Heart left ventricle (tissue), 16 donors: ENCODE measurements at regions not wholly inside any gene's neighbourhood (a gene's known extent, or its start where the extent isn't known, plus 50 kb on each side); places are given as distances from the start of the nearest gene placed in this dataset.

Source experiments
- ATAC-seq, 4 donors: fragments of 200-7000 bp; cut with Tn5 transposase; one replicate each; pipeline ENCODE4 v1.9.1; 2020 to 2022; ENCODE audit warnings: moderate library complexity in 4 of 4, mild to moderate bottlenecking in 3 of 4, moderate number of reproducible peaks in 1 of 4
- DNase-seq, 5 donors: peaks; one replicate each; pipeline ENCODE4 v3.0.0-alpha.2; 2020
- H3K27ac ChIP-seq, 12 donors: fragments of 200-600 bp; sonication (generic) in 4 of 12; one replicate each; pipeline versions ENCODE4 v1.5.0 to v1.8.0; 2016 to 2022; ENCODE audit warnings: mild to moderate bottlenecking in 2 of 12
- H3K27me3 ChIP-seq, 9 donors: fragments of 200-600 bp; sonication (generic) in 2 of 9; one replicate each; pipeline versions ENCODE4 v1.5.1 to v1.8.0; 2016 to 2022; ENCODE audit warnings: mild to moderate bottlenecking in 3 of 9
- H3K36me3 ChIP-seq, 9 donors: fragments of 200-600 bp; sonication (generic) in 2 of 9; one replicate each; pipeline versions ENCODE4 v1.5.0 to v1.8.0; 2018 to 2022; ENCODE audit warnings: mild to moderate bottlenecking in 2 of 9
- H3K4me1 ChIP-seq, 12 donors: fragments of 200-600 bp; sonication (generic) in 4 of 12; one replicate each; pipeline versions ENCODE4 v1.5.0 to v1.8.0; 2016 to 2022; ENCODE audit warnings: mild to moderate bottlenecking in 3 of 12
- H3K4me3 ChIP-seq, 12 donors: fragments of 200-600 bp; sonication (generic) in 4 of 12; one replicate each; pipeline versions ENCODE4 v1.5.0 to v1.8.0; 2017 to 2022; ENCODE audit warnings: mild to moderate bottlenecking in 9 of 12, moderate library complexity in 4 of 12
- H3K9me3 ChIP-seq, 12 donors: fragments of 200-600 bp; sonication (generic) in 4 of 12; one replicate each; pipeline versions ENCODE4 v1.5.0 to v1.8.0; 2016 to 2022; ENCODE audit warnings: mild to moderate bottlenecking in 1 of 12
- POLR2A ChIP-seq, 2 donors: fragments of 450-650 bp; IDR thresholded peaks; one replicate each; pipeline ENCODE4 v1.6.1; 2017; ENCODE audit warnings: antibody characterized with exemption in 2 of 2, mild to moderate bottlenecking in 2 of 2, moderate library complexity in 2 of 2
- WGBS, 4 donors: extraction: QIAGEN DNeasy Blood & Tissue Kit in 2 of 4; methylation state at CpG; one replicate each; pipeline versions ENCODE4 v1.1.5 to v1.1.7; 2013 to 2018; 5-methylcytosine and 5-hydroxymethylcytosine counted together
- intact Hi-C, 10 donors: fragments of 100-400 bp; cut with DNase I; formaldehyde crosslinking; loops; one replicate each; pipeline versions ENCODE4 v1.11.1 to v1.14.2; 2022
- TF ChIP-seq, protein P1 (sequence below), 12 donors: fragments of 200-600 bp; sonication (generic) in 4 of 12; IDR thresholded peaks; one replicate each; pipeline versions ENCODE4 v1.5.0 to v1.8.0; 2018 to 2022; ENCODE audit warnings: antibody characterized with exemption in 12 of 12, mild to moderate bottlenecking in 5 of 12
- donor health status: ischemic (EF 13 %, LVEDD 7.1; RV severe dilation, severe dysfunction).
- donor health status: healthy with polysubstance abuse.
- donor health status: DM: no; HTN: yes; CAD: no.
- donor health status: DM: no; HTN: no; CAD: no.
- donor health status: ischemic (EF 25% LVEDD 6.9; RV normal size, moderate dysfunction).
- donor health status: ischemic (EF 25% LVEDD 5.7; RV mildly dilated, moderate dysfunction).
- donor health status: healthy.
- donor health status: DM: yes; HTN: yes; CAD: no.
- donor health status: ischemic (EF 35%, LVEDD 5.7; RV mildly dilated, moderate dysfunction).
- donor health status: nonischemic (EF 11% LVEDD 7.7; RV severe dilation, severe dysfunction).
- donor health status: DM: yes; HTN: yes; CAD: no.
- donor health status: PGD.
- donor health status: ischemic (EF 29% LVEDD 5.4; RV normal size, mild dysfunction).
- donor health status: nonischemic (EF 23%, LVEDD 6.1; RV moderate dilation, normal function).

DNA sequence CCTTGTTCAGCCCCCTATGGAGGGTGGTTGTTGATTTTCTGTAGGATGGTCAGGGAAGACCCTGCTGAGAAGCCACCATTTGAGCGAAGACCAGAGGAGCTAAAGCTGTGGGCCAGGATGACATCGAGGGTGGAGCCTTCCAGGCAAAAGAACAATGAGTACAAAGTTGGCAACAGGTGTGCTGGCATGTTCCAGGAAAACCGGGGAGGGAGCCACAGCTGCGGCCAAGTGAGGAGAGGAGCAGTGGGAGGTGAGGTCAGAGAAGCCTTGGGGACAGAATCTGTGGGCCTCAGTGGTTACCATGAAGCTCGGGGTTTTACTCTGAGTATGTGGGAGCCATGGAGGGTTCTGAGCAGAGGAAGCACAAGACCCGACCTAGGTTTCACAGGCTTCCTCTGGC is 75.6 kb upstream of the ZNF479 start:
- Histone ChIP-seq H3K36me3 (no peaks in the 10 kb centered on the region), H3K4me3 (no peak overlapping the region), H3K4me1 (no peaks in the 10 kb centered on the region), H3K27ac (no peak overlapping the region), H3K27me3 (no peaks in the 10 kb centered on the region), H3K9me3 (peaks cover 0 to 21% (median 3%) of the 10 kb centered on the region in 12 donors)
- 55 to 60% (median 59%) methylated on average over 6 of the region's 6 CpGs for WGBS, 4 donors
- intact Hi-C loops = no loop called here
- DNase-seq (no peak), ATAC-seq (no peak)
- TF ChIP-seq POLR2A (IDR thresholded peaks at IDR 0.05) = no peak
- TF ChIP-seq, protein P1, sequence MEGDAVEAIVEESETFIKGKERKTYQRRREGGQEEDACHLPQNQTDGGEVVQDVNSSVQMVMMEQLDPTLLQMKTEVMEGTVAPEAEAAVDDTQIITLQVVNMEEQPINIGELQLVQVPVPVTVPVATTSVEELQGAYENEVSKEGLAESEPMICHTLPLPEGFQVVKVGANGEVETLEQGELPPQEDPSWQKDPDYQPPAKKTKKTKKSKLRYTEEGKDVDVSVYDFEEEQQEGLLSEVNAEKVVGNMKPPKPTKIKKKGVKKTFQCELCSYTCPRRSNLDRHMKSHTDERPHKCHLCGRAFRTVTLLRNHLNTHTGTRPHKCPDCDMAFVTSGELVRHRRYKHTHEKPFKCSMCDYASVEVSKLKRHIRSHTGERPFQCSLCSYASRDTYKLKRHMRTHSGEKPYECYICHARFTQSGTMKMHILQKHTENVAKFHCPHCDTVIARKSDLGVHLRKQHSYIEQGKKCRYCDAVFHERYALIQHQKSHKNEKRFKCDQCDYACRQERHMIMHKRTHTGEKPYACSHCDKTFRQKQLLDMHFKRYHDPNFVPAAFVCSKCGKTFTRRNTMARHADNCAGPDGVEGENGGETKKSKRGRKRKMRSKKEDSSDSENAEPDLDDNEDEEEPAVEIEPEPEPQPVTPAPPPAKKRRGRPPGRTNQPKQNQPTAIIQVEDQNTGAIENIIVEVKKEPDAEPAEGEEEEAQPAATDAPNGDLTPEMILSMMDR (IDR thresholded peaks at IDR 0.05) = no peak

DNA sequence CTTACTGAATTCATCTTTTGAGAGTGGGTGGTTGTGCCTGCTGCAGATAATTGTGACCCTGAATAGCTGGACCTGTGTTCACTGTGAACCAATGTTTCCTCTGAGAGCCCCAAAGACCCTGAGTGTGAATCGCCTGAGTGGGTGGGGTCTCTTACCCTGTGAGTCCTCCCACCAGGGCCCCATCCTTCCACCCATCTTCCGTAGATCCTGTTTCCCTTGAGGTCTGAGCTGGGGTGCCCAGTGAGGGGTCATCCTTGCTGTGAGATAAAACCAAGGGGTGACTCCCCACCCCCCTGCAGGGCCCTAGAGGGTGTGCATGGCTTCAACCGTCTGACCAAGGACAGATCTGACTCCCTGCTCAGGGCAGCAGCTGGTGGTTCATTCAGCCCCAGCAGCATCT is 78.0 kb upstream of the ZNF479 start:
- peaks cover 0 to 14% (median 0%) of the 10 kb centered on the region in 12 donors for H3K9me3 ChIP-seq
- intact Hi-C loops = no loop called here
- ATAC-seq = no peak
- H3K36me3 ChIP-seq = no peaks in the 10 kb centered on the region
- H3K4me1 ChIP-seq = no peaks in the 10 kb centered on the region
- DNase-seq = no peak
- no peaks in the 10 kb centered on the region for H3K27me3 ChIP-seq
- 67 to 75% (median 73%) methylated on average over 3 of the region's 3 CpGs for WGBS, 4 donors
- no peak overlapping the region for H3K27ac ChIP-seq
- TF ChIP-seq POLR2A (IDR thresholded peaks at IDR 0.05) = no peak
- TF ChIP-seq, protein P1 (IDR thresholded peaks at IDR 0.05) = no peak
- H3K4me3 ChIP-seq = no peak overlapping the region

DNA sequence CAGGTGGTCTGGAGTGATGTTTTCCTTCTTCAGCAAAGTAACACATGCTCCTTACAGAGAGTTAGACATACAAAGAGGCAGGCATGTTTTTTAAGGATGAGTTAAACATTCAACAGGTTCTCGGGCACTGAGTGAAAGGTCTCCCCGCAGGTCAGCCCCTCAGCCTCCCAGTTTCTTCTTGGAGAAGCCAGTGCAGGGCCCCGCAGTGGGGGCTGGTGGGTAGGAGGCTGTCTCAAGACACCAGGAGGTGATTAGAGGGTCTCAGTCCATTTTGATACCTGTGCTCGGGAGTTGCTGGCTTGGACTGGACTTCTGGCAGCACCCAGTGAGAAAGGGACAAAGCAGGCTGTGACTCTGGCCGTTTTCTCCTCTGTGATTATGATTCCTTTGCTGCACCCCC is 78.6 kb upstream of the ZNF479 start:
- Histone ChIP-seq H3K36me3 (no peaks in the 10 kb centered on the region), H3K27me3 (no peaks in the 10 kb centered on the region), H3K4me3 (no peak overlapping the region), H3K4me1 (no peaks in the 10 kb centered on the region), H3K9me3 (peaks cover 0 to 14% (median 0%) of the 10 kb centered on the region in 12 donors), H3K27ac (no peak overlapping the region)
- DNase-seq (no peak), ATAC-seq (no peak)
- TF ChIP-seq POLR2A (IDR thresholded peaks at IDR 0.05) = no peak
- TF ChIP-seq, protein P1 (IDR thresholded peaks at IDR 0.05) = no peak
- intact Hi-C loops = no loop called here
- 42 to 54% (median 50%) methylated on average over 4 to 5 of the region's 5 CpGs for WGBS, 4 donors

DNA sequence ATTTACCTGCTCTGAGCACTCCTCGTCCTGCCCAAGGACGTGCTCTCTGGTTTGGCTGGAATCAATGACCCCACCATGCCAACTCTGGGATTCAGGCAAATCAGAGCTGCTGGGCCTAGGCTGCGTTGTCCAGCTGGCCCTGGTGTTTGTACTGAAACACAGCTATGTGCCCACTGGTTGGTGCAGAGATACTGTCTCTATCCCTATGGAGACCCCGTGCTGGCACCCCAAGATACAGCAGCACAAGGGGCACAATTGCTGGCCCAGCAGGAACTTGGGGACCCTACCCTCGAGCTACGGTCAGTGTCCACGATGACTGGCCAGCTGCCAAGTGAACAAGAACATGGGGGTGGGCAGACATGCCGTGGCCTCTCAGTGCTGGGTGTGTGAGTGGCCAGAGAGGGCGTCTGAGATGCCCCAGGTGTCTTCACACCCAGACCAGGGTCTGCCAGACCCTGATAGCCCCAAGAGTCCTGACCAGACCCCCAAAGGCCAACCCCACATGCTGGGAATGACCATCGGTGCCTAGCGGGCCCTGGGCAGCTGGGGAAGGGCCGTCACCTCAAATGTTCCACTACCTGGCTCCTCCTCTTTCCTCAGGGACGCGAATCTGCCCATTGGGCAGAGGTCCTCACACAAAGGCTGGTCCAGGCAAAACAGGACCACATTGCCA is 79.3 kb upstream of the ZNF479 start:
- no peaks in the 10 kb centered on the region for H3K36me3 ChIP-seq
- no peak for DNase-seq
- ATAC-seq = no peak
- no peaks in the 10 kb centered on the region for H3K27me3 ChIP-seq
- no peak overlapping the region for H3K4me3 ChIP-seq
- intact Hi-C loops = no loop called here
- no peaks in the 10 kb centered on the region for H3K4me1 ChIP-seq
- peaks cover 0 to 14% (median 0%) of the 10 kb centered on the region in 12 donors for H3K9me3 ChIP-seq
- 62 to 64% (median 64%) methylated on average over 11 to 14 of the region's 14 CpGs for WGBS, 4 donors
- TF ChIP-seq, protein P1 (IDR thresholded peaks at IDR 0.05) = no peak
- no peak for TF ChIP-seq POLR2A (IDR thresholded peaks at IDR 0.05)
- H3K27ac ChIP-seq = no peak overlapping the region
